ENCODE measurements at regions not wholly inside any gene's neighbourhood (a gene's known extent, or its start where the extent isn't known, plus 50 kb on each side); places are given as distances from the start of the nearest gene placed in this dataset.
A peak's percentile ranks its signal among the peaks of the same experiment; 100 is the strongest.

GRCh38 chr17:83186226-83186625 lies 106.8 kb downstream of the METRNL start:
- 32 to 36% methylated on average over 4 of the region's 4 CpGs for WGBS, 2 experiments (ENCODE audit: low coverage in 1 of 2, low lambda C conversion rate in 2 of 2, missing lambda C conversion rate in 2 of 2)
- H3K9me3 ChIP-seq (ENCODE audit: low read depth), result no peaks in the 10 kb centered on the region
- no peaks in the 10 kb centered on the region for H3K36me3 ChIP-seq (ENCODE audit: low read depth)
- peaks cover 17% of the 10 kb centered on the region for H3K4me1 ChIP-seq (ENCODE audit: insufficient read depth)
- no peak overlapping the region for H3K4me2 ChIP-seq (ENCODE audit: unreplicated experiment)
- no peaks in the 10 kb centered on the region for H3K79me2 ChIP-seq (ENCODE audit: insufficient read depth)
- H3K4me3 ChIP-seq, result no peak overlapping the region
- no peak for TF ChIP-seq EZH2phosphoT487 (IDR thresholded peaks at IDR 0.05; ENCODE audit: insufficient read depth, low read depth)
- no peak for TF ChIP-seq EZH2 (IDR thresholded peaks at IDR 0.05; ENCODE audit: insufficient read depth, poor library complexity, severe bottlenecking)
- no peak overlapping the region for H2AFZ ChIP-seq
- no peaks in the 10 kb centered on the region for H4K20me1 ChIP-seq (ENCODE audit: insufficient read depth)
- H3F3A ChIP-seq (ENCODE audit: insufficient read depth), result peaks cover 29% of the 10 kb centered on the region
- in situ Hi-C loops (cut with MboI), result no loop called here
- H3K27me3 ChIP-seq (replicated peaks; ENCODE audit: insufficient read depth), result no peaks in the 10 kb centered on the region
- H3K27ac ChIP-seq, result no peak overlapping the region
- peak; percentile 16 for DNase-seq
- H3K9ac ChIP-seq, result no peak overlapping the region
- no peaks in the 10 kb centered on the region for H3K9me2 ChIP-seq (ENCODE audit: insufficient read depth)

- Histone ChIP-seq H3K79me2 (ENCODE audit: insufficient read depth) (no peaks in the 10 kb centered on the region), H3K4me2 (ENCODE audit: unreplicated experiment) (no peak overlapping the region), H3K27ac (no peak overlapping the region), H3K36me3 (ENCODE audit: low read depth) (no peaks in the 10 kb centered on the region), H4K20me1 (ENCODE audit: insufficient read depth) (no peaks in the 10 kb centered on the region), H3K4me3 (no peak overlapping the region), H3K9me2 (ENCODE audit: insufficient read depth) (no peaks in the 10 kb centered on the region), H3F3A (ENCODE audit: insufficient read depth) (peaks cover 29% of the 10 kb centered on the region), H2AFZ (no peak overlapping the region), H3K9ac (no peak overlapping the region), H3K4me1 (ENCODE audit: insufficient read depth) (peaks cover 19% of the 10 kb centered on the region), H3K9me3 (ENCODE audit: low read depth) (no peaks in the 10 kb centered on the region), H3K27me3 (replicated peaks; ENCODE audit: insufficient read depth) (no peaks in the 10 kb centered on the region)
- DNase-seq, result no peak
- in situ Hi-C loops (cut with MboI), result no loop called here
- WGBS, 2 experiments (ENCODE audit: low coverage in 1 of 2, low lambda C conversion rate in 2 of 2, missing lambda C conversion rate in 2 of 2), result 71 to 78% methylated on average over 2 to 3 of the region's 3 CpGs
- TF ChIP-seq EZH2phosphoT487 (IDR thresholded peaks at IDR 0.05; ENCODE audit: insufficient read depth, low read depth), result no peak
- no peak for TF ChIP-seq EZH2 (IDR thresholded peaks at IDR 0.05; ENCODE audit: insufficient read depth, poor library complexity, severe bottlenecking)
Measured at GRCh38 chr17:83186751-83187421, 107.5 kb downstream of the METRNL start.

GRCh38 chr17:83187782-83188311 lies 108.4 kb downstream of the METRNL start:
- in situ Hi-C loops (cut with MboI), result no loop called here
- Histone ChIP-seq H3K4me2 (ENCODE audit: unreplicated experiment) (no peak overlapping the region), H2AFZ (no peak overlapping the region), H4K20me1 (ENCODE audit: insufficient read depth) (no peaks in the 10 kb centered on the region), H3K9ac (no peak overlapping the region), H3K9me3 (ENCODE audit: low read depth) (no peaks in the 10 kb centered on the region), H3K27me3 (replicated peaks; ENCODE audit: insufficient read depth) (no peaks in the 10 kb centered on the region), H3F3A (ENCODE audit: insufficient read depth) (peaks cover 29% of the 10 kb centered on the region), H3K36me3 (ENCODE audit: low read depth) (no peaks in the 10 kb centered on the region), H3K27ac (no peak overlapping the region), H3K79me2 (ENCODE audit: insufficient read depth) (no peaks in the 10 kb centered on the region), H3K4me1 (ENCODE audit: insufficient read depth) (peaks cover 26% of the 10 kb centered on the region), H3K4me3 (no peak overlapping the region), H3K9me2 (ENCODE audit: insufficient read depth) (no peaks in the 10 kb centered on the region)
- TF ChIP-seq EZH2phosphoT487 (IDR thresholded peaks at IDR 0.05; ENCODE audit: insufficient read depth, low read depth) (no peak), EZH2 (IDR thresholded peaks at IDR 0.05; ENCODE audit: insufficient read depth, poor library complexity, severe bottlenecking) (no peak)
- peak; percentile 17 for DNase-seq

GRCh38 chr17:83189044-83190003 lies 109.9 kb downstream of the METRNL start:
- peak overlapping the region; percentile 88 for H3K27ac ChIP-seq
- peaks cover 39% of the 10 kb centered on the region for H3F3A ChIP-seq (ENCODE audit: insufficient read depth)
- no peak overlapping the region for H3K4me3 ChIP-seq
- no peaks in the 10 kb centered on the region for H3K36me3 ChIP-seq (ENCODE audit: low read depth)
- WGBS, 2 experiments (ENCODE audit: low coverage in 1 of 2, low lambda C conversion rate in 2 of 2, missing lambda C conversion rate in 2 of 2), result 23 to 24% methylated on average over 26 of the region's 26 CpGs
- no peaks in the 10 kb centered on the region for H4K20me1 ChIP-seq (ENCODE audit: insufficient read depth)
- in situ Hi-C loops (cut with MboI), result no loop called here
- H3K9ac ChIP-seq, result peak overlapping the region; percentile 69
- H3K9me2 ChIP-seq (ENCODE audit: insufficient read depth), result no peaks in the 10 kb centered on the region
- DNase-seq, result peak; percentile 87
- H3K79me2 ChIP-seq (ENCODE audit: insufficient read depth), result no peaks in the 10 kb centered on the region
- H3K9me3 ChIP-seq (ENCODE audit: low read depth), result no peaks in the 10 kb centered on the region
- no peaks in the 10 kb centered on the region for H3K27me3 ChIP-seq (replicated peaks; ENCODE audit: insufficient read depth)
- peak overlapping the region; percentile 16 for H3K4me2 ChIP-seq (ENCODE audit: unreplicated experiment)
- peak overlapping the region; percentile 45; the same call in 1 of the 2 replicates for H2AFZ ChIP-seq
- H3K4me1 ChIP-seq (ENCODE audit: insufficient read depth), result peaks cover 36% of the 10 kb centered on the region
- TF ChIP-seq EZH2phosphoT487 (IDR thresholded peaks at IDR 0.05; ENCODE audit: insufficient read depth, low read depth), result no peak

Data from GM23248 (cell line).